B cell (primary cell): ENCODE measurements at regions not wholly inside any gene's neighbourhood (a gene's known extent, or its start where the extent isn't known, plus 50 kb on each side); places are given as distances from the start of the nearest gene placed in this dataset.

ENCODE experiments used
- ATAC-seq: fragments of 200-7000 bp; cut with Tn5 transposase; one replicate; pipeline ENCODE4 v1.10.0; 2021; ENCODE audit warnings: low read depth, mild to moderate bottlenecking, moderate number of reproducible peaks, moderate library complexity
- CTCF ChIA-PET: fragments of 350-600 bp; sonication (Branson Sonifier 250); formaldehyde crosslinking; loops from one replicate; lab custom pipeline; 2021; ENCODE audit warnings: antibody characterized with exemption, inconsistent platforms; lab: Charles Lee
- POLR2A ChIA-PET: fragments of 350-600 bp; sonication (Branson Sonifier 250); formaldehyde crosslinking; loops from one replicate; lab custom pipeline; 2021; ENCODE audit warnings: antibody characterized with exemption; lab: Charles Lee
- DNase-seq: peaks from one replicate; pipeline ENCODE4 v3.0.0; 2013
- H2AFZ ChIP-seq: 2 replicates; pipeline ENCODE4 v1.6.1; 2012; ENCODE audit warnings: mild to moderate bottlenecking, low read depth, low read length; ENCODE audit not compliant: insufficient read depth, poor library complexity, severe bottlenecking
- H3K27ac ChIP-seq, 2 donors: 1 replicate in 1 of 2; 2 replicates in 1 of 2; pipeline ENCODE4 v1.5.1; 2012 to 2013; ENCODE audit warnings: low read length in 2 of 2, mild to moderate bottlenecking in 2 of 2, moderate library complexity in 1 of 2
- H3K27me3 ChIP-seq, 4 experiments: fragments of 200-600 bp in 1 of 4; sonication (generic) in 1 of 4; replicated peaks in 1 of 4; 1 replicate in 2 of 4; 2 replicates in 2 of 4; pipeline versions ENCODE4 v1.6.1 to v1.7.0; 2013 to 2016; ENCODE audit warnings: low read length in 3 of 4, mild to moderate bottlenecking in 2 of 4, mixed read lengths in 1 of 4, moderate library complexity in 1 of 4; ENCODE audit not compliant: insufficient read depth in 4 of 4, control insufficient read depth in 3 of 4; ENCODE audit errors: control extremely low read depth in 1 of 4
- H3K36me3 ChIP-seq, 2 experiments: replicated peaks in 1 of 2; 1 replicate in 1 of 2; 2 replicates in 1 of 2; pipeline versions ENCODE4 v1.6.1 to v1.7.1; 2013; ENCODE audit warnings: low read length in 1 of 2; ENCODE audit not compliant: insufficient read depth in 2 of 2, control insufficient read depth in 1 of 2; ENCODE audit errors: control extremely low read depth in 1 of 2, extremely low read depth in 1 of 2
- H3K4me1 ChIP-seq, 2 donors: fragments of 200-600 bp in 1 of 2; sonication (generic) in 1 of 2; 1 replicate in 1 of 2; 2 replicates in 1 of 2; pipeline versions ENCODE4 v1.5.1 to v1.6.1; 2013 to 2017; ENCODE audit warnings: low read length in 2 of 2; ENCODE audit not compliant: control insufficient read depth in 2 of 2, insufficient read depth in 2 of 2
- H3K4me2 ChIP-seq: replicated peaks from 2 replicates; pipeline ENCODE3; 2012; ENCODE audit warnings: mild to moderate bottlenecking, low read depth, low read length; ENCODE audit not compliant: poor library complexity, severe bottlenecking
- H3K4me3 ChIP-seq, 5 experiments: fragments of 200-600 bp in 1 of 5; sonication (generic) in 1 of 5; 1 replicate in 3 of 5; 2 replicates in 2 of 5; pipeline versions ENCODE4 v1.5.1 to v1.7.0; 2011 to 2016; ENCODE audit warnings: low read length in 4 of 5, mild to moderate bottlenecking in 4 of 5, low read depth in 2 of 5, control low read depth in 1 of 5, moderate library complexity in 1 of 5; ENCODE audit not compliant: insufficient read depth in 1 of 5; ENCODE audit errors: control extremely low read depth in 1 of 5, extremely low read depth in 1 of 5
- H3K79me2 ChIP-seq: fragments of 200-600 bp; sonication (generic); one replicate; pipeline ENCODE4 v1.6.0; 2016; ENCODE audit warnings: low read length; ENCODE audit not compliant: control insufficient read depth, insufficient read depth
- H3K9ac ChIP-seq: fragments of 200-600 bp; sonication (generic); 2 replicates; pipeline ENCODE4 v1.6.1; 2017; ENCODE audit warnings: mild to moderate bottlenecking, low read length, moderate library complexity
- H3K9me3 ChIP-seq, 3 donors: one replicate each; pipeline versions ENCODE4 v1.6.1 to v1.7.1; 2013; ENCODE audit warnings: low read length in 2 of 3; ENCODE audit not compliant: control insufficient read depth in 2 of 3, insufficient read depth in 1 of 3; ENCODE audit errors: control extremely low read depth in 1 of 3
- H4K20me1 ChIP-seq: 2 replicates; pipeline ENCODE4 v1.6.0; 2012; ENCODE audit warnings: mild to moderate bottlenecking, low read length; ENCODE audit not compliant: insufficient read depth, control insufficient read depth, poor library complexity, severe bottlenecking
- H3K27ac Mint-ChIP-seq: one replicate; pipeline ENCODE4 v1.8.0; 2021; ENCODE audit warnings: mixed read lengths
- H3K27me3 Mint-ChIP-seq: one replicate; pipeline ENCODE4 v1.8.0; 2021; ENCODE audit warnings: mixed read lengths
- H3K4me1 Mint-ChIP-seq: one replicate; pipeline ENCODE4 v1.8.0; 2021; ENCODE audit warnings: mixed read lengths
- H3K4me3 Mint-ChIP-seq: one replicate; pipeline ENCODE4 v1.8.0; 2021; ENCODE audit warnings: mixed read lengths
- H3K9me3 Mint-ChIP-seq: one replicate; pipeline ENCODE4 v1.8.0; 2022; ENCODE audit warnings: mixed read lengths; ENCODE audit not compliant: insufficient read depth
- CTCF ChIP-seq: fragments of 200-600 bp; IDR thresholded peaks from one replicate; pipeline ENCODE4 v1.8.0; 2022; ENCODE audit warnings: antibody characterized with exemption, mild to moderate bottlenecking
- EZH2 ChIP-seq: IDR thresholded peaks from 2 replicates; pipeline ENCODE4 v1.6.1; 2012; ENCODE audit warnings: borderline replicate concordance, low read depth, mild to moderate bottlenecking, moderate library complexity, low read length; ENCODE audit not compliant: insufficient read depth, poor library complexity, severe bottlenecking
- WGBS: methylation state at CpG from one replicate; pipeline ENCODE4 v1.1.5; 2013; ENCODE audit warnings: missing lambda C conversion rate; ENCODE audit not compliant: insufficient coverage; 5-methylcytosine and 5-hydroxymethylcytosine counted together
- intact Hi-C: fragments of 100-400 bp; cut with micrococcal nuclease; formaldehyde crosslinking; loops from one replicate; pipeline ENCODE4 v1.10.0; 2022

DNA sequence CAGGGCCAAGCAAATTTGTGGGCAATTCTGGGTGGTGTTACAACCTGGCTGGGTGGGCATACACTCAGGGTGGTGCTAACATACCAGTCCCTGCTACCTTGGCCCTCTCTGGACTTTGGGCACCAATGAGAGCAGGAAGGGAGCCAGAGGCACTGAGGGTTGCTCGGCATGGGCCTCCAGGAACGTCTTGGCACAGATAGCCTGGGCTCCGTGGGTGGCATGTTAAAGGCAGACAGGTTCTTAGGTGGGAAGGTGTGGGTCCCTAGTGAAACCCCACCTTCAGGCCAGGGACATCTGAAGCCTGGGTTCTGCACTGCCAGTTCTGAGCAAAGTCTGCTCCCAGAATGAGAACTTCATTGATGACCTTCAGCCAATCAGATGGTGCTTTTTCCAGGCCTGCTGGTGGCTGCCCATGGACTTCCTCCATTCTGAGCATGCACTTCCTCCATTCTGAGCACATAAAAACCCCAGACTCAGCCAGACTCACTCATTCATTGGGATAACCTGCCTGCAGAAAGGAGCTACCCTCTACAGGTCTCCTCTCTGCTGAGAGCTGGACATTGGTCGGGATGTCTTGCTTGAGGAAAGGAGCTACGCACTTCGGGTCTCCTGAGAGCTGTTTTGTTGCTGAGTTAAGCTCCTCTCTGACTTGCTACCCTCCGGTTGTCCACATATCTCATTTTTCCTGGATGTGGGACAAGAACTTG is 2567.1 kb downstream of the PCDH9 start:
- H3K4me3 Mint-ChIP-seq, result no peak overlapping the region
- Histone ChIP-seq H3K36me3 (no peaks in the 10 kb centered on the region), H3K79me2 (no peaks in the 10 kb centered on the region), H3K4me2 (no peak overlapping the region), H3K4me1 (no peaks in the 10 kb centered on the region), H3K9me3 (peaks cover 0 to 24% (median 2%) of the 10 kb centered on the region in 3 donors), H3K27me3 (no peaks in the 10 kb centered on the region), H3K9ac (no peak overlapping the region), H4K20me1 (no peaks in the 10 kb centered on the region), H3K4me3 (no peak overlapping the region), H2AFZ (no peak overlapping the region), H3K27ac (no peak overlapping the region)
- H3K9me3 Mint-ChIP-seq, result no peaks in the 10 kb centered on the region
- no peak for ATAC-seq
- no peak overlapping the region for H3K27ac Mint-ChIP-seq
- no peaks in the 10 kb centered on the region for H3K27me3 Mint-ChIP-seq
- ChIA-PET CTCF (no interaction called here), POLR2A (no interaction called here)
- H3K4me1 Mint-ChIP-seq, result no peaks in the 10 kb centered on the region
- DNase-seq, result no peak
- no peak for TF ChIP-seq CTCF
- TF ChIP-seq EZH2, result no peak
- WGBS, result 94% methylated on average over 6 of the region's 7 CpGs
- intact Hi-C loops, result no loop called here

DNA sequence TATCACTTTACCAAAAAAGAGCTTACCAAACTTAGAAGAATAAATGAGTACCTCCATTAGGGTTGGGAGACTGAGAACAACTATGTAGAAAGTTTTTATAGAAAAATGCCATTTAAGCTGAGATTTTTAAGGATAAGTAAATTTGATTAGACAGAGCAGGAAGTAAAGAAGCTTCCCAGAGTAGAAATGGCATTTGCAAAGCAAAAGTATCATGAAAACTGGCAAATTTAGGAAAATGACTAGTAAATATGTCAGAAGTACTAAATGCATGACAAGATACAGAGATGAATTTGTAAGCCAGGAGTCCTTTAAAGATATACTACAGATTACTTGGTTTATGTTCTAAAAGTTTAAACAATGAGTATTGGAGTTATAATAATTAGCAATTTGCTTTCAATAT is 2581.8 kb downstream of the PCDH9 start:
- no peaks in the 10 kb centered on the region for H3K27me3 Mint-ChIP-seq
- POLR2A ChIA-PET, result no interaction called here
- intact Hi-C loops, result no loop called here

More for the DNA sequence above, 2581.8 kb downstream of the PCDH9 start:
- Mint-ChIP-seq H3K27ac (no peak overlapping the region), H3K4me1 (no peaks in the 10 kb centered on the region), H3K4me3 (no peak overlapping the region), H3K9me3 (no peaks in the 10 kb centered on the region)
- Histone ChIP-seq H3K4me2 (no peak overlapping the region), H3K27ac (no peak overlapping the region), H3K36me3 (no peaks in the 10 kb centered on the region), H3K4me1 (no peaks in the 10 kb centered on the region), H3K9ac (no peak overlapping the region), H2AFZ (no peak overlapping the region), H3K79me2 (no peaks in the 10 kb centered on the region), H3K9me3 (no peaks in the 10 kb centered on the region), H4K20me1 (no peaks in the 10 kb centered on the region), H3K27me3 (no peaks in the 10 kb centered on the region), H3K4me3 (no peak overlapping the region)
- no peak for ATAC-seq
- no peak for DNase-seq
- no peak for TF ChIP-seq CTCF
- CTCF ChIA-PET, result no interaction called here
